GM13977 (cell line): ENCODE measurements at regions not wholly inside any gene's neighbourhood (a gene's known extent, or its start where the extent isn't known, plus 50 kb on each side); places are given as distances from the start of the nearest gene placed in this dataset.

Experiments
- DNase-seq: peaks from one replicate; pipeline ENCODE4 v3.0.0; 2012; ENCODE audit warnings: low spot score
- in situ Hi-C: fragments of 300-500 bp; cut with MboI; formaldehyde crosslinking; loops from one replicate; pipeline ENCODE4 v1.12.0; 2022; ENCODE audit warnings: low sequenced_read_pairs, low pct_unique_long_range_greater_than_20kb, mixed read lengths, inconsistent platforms; ENCODE audit not compliant: unreplicated experiment
- TF ChIP-seq, protein P1 (sequence below): IDR thresholded peaks from 2 replicates; pipeline ENCODE4 v1.5.1; 2012; ENCODE audit warnings: mild to moderate bottlenecking, control low read depth; ENCODE audit not compliant: insufficient read depth; ENCODE audit errors: extremely low read depth, missing control alignments

DNA sequence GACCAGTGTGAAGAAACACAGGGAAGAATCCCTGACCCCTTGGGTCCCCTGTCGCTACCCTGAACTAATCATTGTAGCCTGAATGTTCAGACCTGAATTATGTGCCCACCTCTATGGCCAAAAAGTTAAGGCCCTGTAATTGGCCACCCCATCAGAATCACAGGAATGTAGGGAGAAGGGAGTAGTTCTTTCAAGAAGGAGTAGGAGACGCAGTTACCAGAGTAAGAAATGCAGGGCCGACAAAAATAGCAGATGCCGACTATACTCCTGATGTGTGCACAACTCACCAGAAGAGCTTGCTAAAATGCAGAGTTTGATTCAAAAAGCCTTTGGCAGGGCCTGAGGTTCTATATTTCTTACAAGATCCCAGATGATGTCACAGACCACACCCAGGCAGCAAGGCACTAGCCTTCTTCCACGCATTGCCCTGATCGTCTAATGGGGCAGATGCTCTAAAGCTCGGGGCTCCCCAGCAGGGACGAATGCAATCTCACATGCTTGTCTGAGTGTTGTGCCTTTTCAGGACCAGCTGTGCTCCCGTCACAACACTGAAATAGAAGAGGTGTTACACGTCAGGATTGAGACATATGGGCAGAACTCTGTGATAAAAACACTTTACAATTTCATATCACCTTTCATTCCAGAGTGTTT is 161.0 kb upstream of the FAM241A start:
- in situ Hi-C loops, result no loop called here
- DNase-seq, result no peak
- TF ChIP-seq, protein P1, sequence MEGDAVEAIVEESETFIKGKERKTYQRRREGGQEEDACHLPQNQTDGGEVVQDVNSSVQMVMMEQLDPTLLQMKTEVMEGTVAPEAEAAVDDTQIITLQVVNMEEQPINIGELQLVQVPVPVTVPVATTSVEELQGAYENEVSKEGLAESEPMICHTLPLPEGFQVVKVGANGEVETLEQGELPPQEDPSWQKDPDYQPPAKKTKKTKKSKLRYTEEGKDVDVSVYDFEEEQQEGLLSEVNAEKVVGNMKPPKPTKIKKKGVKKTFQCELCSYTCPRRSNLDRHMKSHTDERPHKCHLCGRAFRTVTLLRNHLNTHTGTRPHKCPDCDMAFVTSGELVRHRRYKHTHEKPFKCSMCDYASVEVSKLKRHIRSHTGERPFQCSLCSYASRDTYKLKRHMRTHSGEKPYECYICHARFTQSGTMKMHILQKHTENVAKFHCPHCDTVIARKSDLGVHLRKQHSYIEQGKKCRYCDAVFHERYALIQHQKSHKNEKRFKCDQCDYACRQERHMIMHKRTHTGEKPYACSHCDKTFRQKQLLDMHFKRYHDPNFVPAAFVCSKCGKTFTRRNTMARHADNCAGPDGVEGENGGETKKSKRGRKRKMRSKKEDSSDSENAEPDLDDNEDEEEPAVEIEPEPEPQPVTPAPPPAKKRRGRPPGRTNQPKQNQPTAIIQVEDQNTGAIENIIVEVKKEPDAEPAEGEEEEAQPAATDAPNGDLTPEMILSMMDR, result no peak

DNA sequence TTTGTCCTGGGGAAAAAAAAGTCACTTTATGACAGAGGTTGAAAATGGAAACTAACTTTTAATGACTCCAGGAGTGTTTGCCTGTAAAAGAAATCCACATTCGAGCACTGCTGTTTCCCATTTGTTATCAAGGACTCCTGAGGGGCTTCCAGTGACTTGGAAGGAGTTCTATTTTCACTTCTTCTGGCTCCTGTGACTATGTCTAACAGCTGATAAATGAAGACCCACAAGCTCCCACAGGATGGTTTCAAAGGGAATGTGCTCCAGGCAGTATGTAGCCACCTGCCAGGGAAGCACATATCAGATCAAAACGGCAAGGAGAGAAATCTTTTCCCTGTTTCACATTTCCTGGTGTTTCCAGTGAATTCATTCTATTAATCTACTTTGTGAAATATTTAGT is 159.8 kb upstream of the FAM241A start:
- TF ChIP-seq, protein P1, result no peak
- in situ Hi-C loops, result no loop called here
- DNase-seq, result no peak

DNA sequence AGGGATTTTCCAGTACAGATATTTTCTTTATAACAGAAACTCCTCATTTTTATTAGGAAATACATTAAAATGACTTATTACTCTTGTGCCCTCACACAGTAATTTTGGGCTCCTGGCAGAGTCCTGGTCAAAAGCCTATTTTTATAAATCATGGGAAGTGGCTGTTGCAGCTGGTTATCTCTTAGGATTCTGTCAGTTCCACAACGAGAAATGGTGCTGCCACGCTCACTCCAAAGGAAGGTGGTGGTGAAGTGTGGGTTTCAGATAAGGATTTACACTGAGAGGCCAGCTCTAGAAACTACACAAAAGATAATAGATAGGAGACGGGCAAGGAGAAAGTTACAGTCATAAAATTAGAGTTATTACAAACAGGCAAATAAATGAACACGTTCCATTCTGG is 159.2 kb upstream of the FAM241A start:
- in situ Hi-C loops, result no loop called here
- TF ChIP-seq, protein P1, result no peak
- no peak for DNase-seq

DNA sequence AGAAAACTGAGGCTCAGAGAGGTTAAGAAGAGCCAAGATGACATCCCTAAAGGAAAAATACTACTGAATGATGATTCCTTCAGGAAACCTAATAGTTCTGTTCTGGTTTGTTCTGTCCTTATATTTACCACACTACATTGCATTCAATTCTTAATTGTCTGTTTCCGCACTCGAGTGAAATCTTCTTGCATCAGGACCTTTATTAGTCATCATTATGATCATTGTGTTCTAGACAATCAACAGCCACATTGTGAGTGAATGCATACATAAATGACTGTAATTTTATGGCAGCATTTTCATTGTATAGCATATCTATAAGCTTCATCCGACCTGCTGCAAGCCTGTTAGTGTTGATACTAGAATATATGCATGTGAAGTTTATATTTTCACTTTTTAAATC is 156.7 kb upstream of the FAM241A start:
- TF ChIP-seq, protein P1, result no peak
- no peak for DNase-seq
- in situ Hi-C loops, result no loop called here

DNA sequence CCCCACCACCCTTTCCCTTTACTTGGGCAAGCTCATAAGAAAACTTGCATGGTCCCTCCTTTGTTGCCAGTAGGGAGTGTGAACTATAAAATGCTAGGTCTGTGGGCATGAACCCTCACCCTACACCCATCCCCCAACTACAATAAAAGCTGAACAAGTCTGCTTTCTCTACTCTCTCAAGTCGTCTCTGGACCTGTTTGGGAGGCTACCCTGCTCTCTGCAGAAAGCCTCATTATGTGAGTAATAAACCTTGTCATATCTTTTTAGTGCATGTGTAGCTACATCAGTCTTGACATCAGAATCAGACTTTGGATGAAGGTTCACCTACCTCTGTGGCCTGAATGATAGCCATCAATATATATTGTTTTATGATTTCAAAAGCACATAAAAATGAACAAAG is 155.4 kb upstream of the FAM241A start:
- DNase-seq, result no peak
- TF ChIP-seq, protein P1, result no peak
- in situ Hi-C loops, result no loop called here

DNA sequence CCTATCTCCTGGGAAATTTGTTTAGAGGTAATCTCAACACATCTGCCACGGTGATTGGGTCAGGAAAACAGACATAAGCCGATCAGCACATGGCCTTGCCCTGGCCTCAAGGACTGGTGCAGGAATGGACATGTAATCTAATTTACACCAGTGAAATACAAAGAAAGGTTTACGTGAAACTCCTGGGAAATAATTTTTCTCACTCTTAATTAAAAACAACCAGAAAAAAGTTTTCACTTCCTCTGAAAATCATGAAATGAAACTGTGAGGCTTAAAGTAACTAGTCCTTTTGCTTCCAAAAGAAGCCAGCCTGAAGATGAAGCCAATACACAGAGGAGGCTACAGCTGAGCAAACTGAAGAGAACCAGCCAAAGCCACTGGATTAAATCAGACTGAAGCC is 154.1 kb upstream of the FAM241A start:
- in situ Hi-C loops, result no loop called here
- TF ChIP-seq, protein P1, result no peak
- DNase-seq, result peak; percentile 26
